Ovary (tissue), 7 donors: ENCODE measurements at regions not wholly inside any gene's neighbourhood (a gene's known extent, or its start where the extent isn't known, plus 50 kb on each side); places are given as distances from the start of the nearest gene placed in this dataset.

Source experiments
- DNase-seq, 5 donors: peaks; one replicate each; pipeline ENCODE4 v3.0.0-alpha.2; 2019 to 2020
- H3K27ac ChIP-seq, 2 donors: fragments of 200-600 bp; one replicate each; pipeline versions ENCODE4 v1.5.1 to v1.8.0; 2019 to 2022
- H3K27me3 ChIP-seq: fragments of 200-600 bp; one replicate; pipeline ENCODE4 v1.8.0; 2022
- H3K36me3 ChIP-seq: fragments of 200-600 bp; sonication (generic); one replicate; pipeline ENCODE4 v1.5.1; 2019
- H3K4me1 ChIP-seq: one replicate; pipeline ENCODE4 v1.8.1; 2013; ENCODE audit warnings: mild to moderate bottlenecking, moderate library complexity; ENCODE audit not compliant: insufficient read depth
- H3K4me3 ChIP-seq: fragments of 200-600 bp; sonication (generic); one replicate; pipeline ENCODE4 v1.5.1; 2017
- H3K9me3 ChIP-seq, 2 donors: fragments of 200-600 bp in 1 of 2; sonication (generic) in 1 of 2; one replicate each; pipeline versions ENCODE4 v1.5.1 to v1.8.1; 2013 to 2019; ENCODE audit warnings: mild to moderate bottlenecking in 1 of 2, moderate library complexity in 1 of 2
- CTCF ChIP-seq, 3 donors: fragments of 450-650 bp in 2 of 3; fragments of 200-600 bp in 1 of 3; IDR thresholded peaks; one replicate each; pipeline versions ENCODE4 v1.5.1 to v1.8.0; 2016 to 2022; ENCODE audit warnings: antibody characterized with exemption in 3 of 3, mild to moderate bottlenecking in 1 of 3
- EP300 ChIP-seq: sonication (generic); formaldehyde crosslinking; IDR thresholded peaks from one replicate; pipeline ENCODE4 v1.6.1; 2017; ENCODE audit warnings: antibody characterized with exemption
- POLR2A ChIP-seq: fragments of 450-650 bp; IDR thresholded peaks from one replicate; pipeline ENCODE4 v1.6.1; 2017; ENCODE audit warnings: antibody characterized with exemption, mild to moderate bottlenecking, moderate library complexity
- WGBS, 3 donors: extraction: QIAGEN DNeasy Blood & Tissue Kit in 1 of 3; methylation state at CpG; one replicate each; pipeline versions ENCODE4 v1.1.5 to v1.1.7; 2013 to 2017; 5-methylcytosine and 5-hydroxymethylcytosine counted together
- intact Hi-C, 4 donors: fragments of 100-400 bp; cut with DNase I; formaldehyde crosslinking; loops; one replicate each; pipeline versions ENCODE4 v1.11.0 to v1.15.1; 2022 to 2023
- donor health status: DM: no; HTN: no; CAD: no; lungs with moderate emphysema.
- donor health status: DM: no; HTN: no; CAD: no.
- donor health status: Bipolar disorder and iron deficiency.
- donor health status: DM: no; HTN: no; CAD: no.
- donor health status: DM: yes; HTN: yes; CAD: no.

GRCh38 chr11:15783619-15784018 is 572.7 kb downstream of the SOX6 start:
- TF ChIP-seq EP300 (no peak), POLR2A (no peak), CTCF (IDR thresholded peaks at IDR 0.05) (no peak)
- 31 to 72% (median 51%) methylated on average over 4 of the region's 4 CpGs for WGBS, 3 donors
- no peak overlapping the region for H3K4me3 ChIP-seq
- peaks cover 15% of the 10 kb centered on the region for H3K4me1 ChIP-seq
- no peaks in the 10 kb centered on the region for H3K9me3 ChIP-seq
- no peaks in the 10 kb centered on the region for H3K27me3 ChIP-seq
- intact Hi-C loops = no loop called here
- no peak overlapping the region for H3K27ac ChIP-seq
- DNase-seq = no peak
- H3K36me3 ChIP-seq = no peaks in the 10 kb centered on the region

- no peaks in the 10 kb centered on the region for H3K36me3 ChIP-seq
- no peak overlapping the region for H3K27ac ChIP-seq
- H3K9me3 ChIP-seq = no peaks in the 10 kb centered on the region
- intact Hi-C loops = no loop called here
- H3K4me3 ChIP-seq = no peak overlapping the region
- no peaks in the 10 kb centered on the region for H3K4me1 ChIP-seq
- no peaks in the 10 kb centered on the region for H3K27me3 ChIP-seq
- TF ChIP-seq CTCF (IDR thresholded peaks at IDR 0.05) (no peak), EP300 (no peak), POLR2A (no peak)
- 73 to 82% (median 77%) methylated on average over 5 of the region's 5 CpGs for whole genome bisulfite sequencing, 3 donors
- DNase-seq = no peak
Measured at GRCh38 chr11:15793043-15793996, 563.0 kb downstream of the SOX6 start.

- TF ChIP-seq CTCF (IDR thresholded peaks at IDR 0.05) = no peak
- TF ChIP-seq POLR2A = no peak
- no peak for TF ChIP-seq EP300
- Histone ChIP-seq H3K9me3 (no peaks in the 10 kb centered on the region), H3K36me3 (no peaks in the 10 kb centered on the region), H3K27ac (no peak overlapping the region), H3K27me3 (no peaks in the 10 kb centered on the region), H3K4me1 (no peaks in the 10 kb centered on the region), H3K4me3 (no peak overlapping the region)
- no peak for DNase-seq
- 89 to 93% (median 89%) methylated on average over 3 of the region's 3 CpGs for WGBS, 3 donors
- intact Hi-C loops = no loop called here
Measured at GRCh38 chr11:15794361-15795150, 561.8 kb downstream of the SOX6 start.

- Histone ChIP-seq H3K36me3 (no peaks in the 10 kb centered on the region), H3K27me3 (no peaks in the 10 kb centered on the region), H3K4me1 (no peaks in the 10 kb centered on the region), H3K4me3 (no peak overlapping the region), H3K9me3 (no peaks in the 10 kb centered on the region), H3K27ac (no peak overlapping the region)
- intact Hi-C loops = no loop called here
- WGBS, 3 donors = 89 to 96% (median 95%) methylated on average over 2 of the region's 2 CpGs
- no peak for DNase-seq
- TF ChIP-seq POLR2A (no peak), EP300 (no peak), CTCF (IDR thresholded peaks at IDR 0.05) (no peak)
Measured at GRCh38 chr11:15795378-15795777, 561.0 kb downstream of the SOX6 start.
